NCI-H524 treated with DMSO at 0.1 percent for 48 hours (cell line): ENCODE measurements at regions not wholly inside any gene's neighbourhood (a gene's known extent, or its start where the extent isn't known, plus 50 kb on each side); places are given as distances from the start of the nearest gene placed in this dataset.

ENCODE experiments used
- DNase-seq: peaks from one replicate; lab custom pipeline; 2025; lab: John Stamatoyannopoulos, UW

- no peak for DNase-seq
Measured at GRCh38 chr4:153988492-153989363, 199.8 kb upstream of the SFRP2 start.

GRCh38 chr4:153987291-153987690 is 198.4 kb upstream of the SFRP2 start:
- no peak for DNase-seq

GRCh38 chr4:153976954-153977353 is 188.1 kb upstream of the SFRP2 start:
- no peak for DNase-seq

GRCh38 chr4:153974452-153974851 is 185.6 kb upstream of the SFRP2 start:
- DNase-seq, result no peak

- DNase-seq, result no peak
Measured at GRCh38 chr4:153973942-153974341, 185.1 kb upstream of the SFRP2 start.

GRCh38 chr4:153971899-153972298 is 183.0 kb upstream of the SFRP2 start:
- no peak for DNase-seq

GRCh38 chr4:153970169-153970568 is 181.3 kb upstream of the SFRP2 start:
- DNase-seq, result no peak

- DNase-seq, result no peak
Measured at GRCh38 chr4:153969542-153969941, 180.7 kb upstream of the SFRP2 start.

GRCh38 chr4:153966641-153967040 is 177.8 kb upstream of the SFRP2 start:
- no peak for DNase-seq

GRCh38 chr4:153963216-153963615 is 174.3 kb upstream of the SFRP2 start:
- no peak for DNase-seq

- DNase-seq, result no peak
Measured at GRCh38 chr4:153962311-153963039, 173.6 kb upstream of the SFRP2 start.

GRCh38 chr4:153955327-153955726 is 166.4 kb upstream of the SFRP2 start:
- no peak for DNase-seq

GRCh38 chr4:153954654-153955053 is 165.8 kb upstream of the SFRP2 start:
- DNase-seq, result no peak

GRCh38 chr4:153950100-153950979 is 161.5 kb upstream of the SFRP2 start:
- DNase-seq, result no peak

GRCh38 chr4:153948041-153948440 is 159.2 kb upstream of the SFRP2 start:
- no peak for DNase-seq

GRCh38 chr4:153947124-153947523 is 158.2 kb upstream of the SFRP2 start:
- no peak for DNase-seq

- DNase-seq, result no peak
Measured at GRCh38 chr4:153945704-153946103, 156.8 kb upstream of the SFRP2 start.

GRCh38 chr4:153943738-153944415 is 155.0 kb upstream of the SFRP2 start:
- no peak for DNase-seq

- DNase-seq, result no peak
Measured at GRCh38 chr4:153940916-153941315, 152.0 kb upstream of the SFRP2 start.

- no peak for DNase-seq
Measured at GRCh38 chr4:153939570-153939969, 150.7 kb upstream of the SFRP2 start.

- DNase-seq, result no peak
Measured at GRCh38 chr4:153938994-153939393, 150.1 kb upstream of the SFRP2 start.

GRCh38 chr4:153937289-153937688 is 148.4 kb upstream of the SFRP2 start:
- DNase-seq, result no peak
